ENCODE measurements at regions not wholly inside any gene's neighbourhood (a gene's known extent, or its start where the extent isn't known, plus 50 kb on each side); places are given as distances from the start of the nearest gene placed in this dataset.

DNA sequence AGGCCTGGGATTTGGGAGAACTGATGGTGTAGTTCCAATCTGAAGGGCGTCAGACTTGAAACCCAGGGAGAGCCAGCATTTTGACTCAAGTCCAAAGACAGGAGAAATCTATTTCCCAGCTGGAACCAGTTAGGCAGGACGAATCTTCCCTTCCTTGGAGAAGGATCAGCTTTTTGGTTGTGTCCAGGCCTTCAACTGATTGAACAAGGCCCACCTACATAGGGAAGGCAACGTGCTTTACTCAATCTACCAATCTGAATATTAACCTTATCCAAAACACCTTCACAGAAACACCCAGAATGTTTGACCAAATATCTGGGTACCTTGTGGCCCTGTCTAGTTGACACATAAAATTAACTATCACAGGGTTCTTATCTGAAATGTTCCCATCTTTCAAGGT, 221.9 kb upstream of the DLGAP1 start:
- no peak for TF ChIP-seq MYC (IDR thresholded peaks at IDR 0.05; ENCODE audit: low read depth, low read length)
- TF ChIP-seq, protein P1, sequence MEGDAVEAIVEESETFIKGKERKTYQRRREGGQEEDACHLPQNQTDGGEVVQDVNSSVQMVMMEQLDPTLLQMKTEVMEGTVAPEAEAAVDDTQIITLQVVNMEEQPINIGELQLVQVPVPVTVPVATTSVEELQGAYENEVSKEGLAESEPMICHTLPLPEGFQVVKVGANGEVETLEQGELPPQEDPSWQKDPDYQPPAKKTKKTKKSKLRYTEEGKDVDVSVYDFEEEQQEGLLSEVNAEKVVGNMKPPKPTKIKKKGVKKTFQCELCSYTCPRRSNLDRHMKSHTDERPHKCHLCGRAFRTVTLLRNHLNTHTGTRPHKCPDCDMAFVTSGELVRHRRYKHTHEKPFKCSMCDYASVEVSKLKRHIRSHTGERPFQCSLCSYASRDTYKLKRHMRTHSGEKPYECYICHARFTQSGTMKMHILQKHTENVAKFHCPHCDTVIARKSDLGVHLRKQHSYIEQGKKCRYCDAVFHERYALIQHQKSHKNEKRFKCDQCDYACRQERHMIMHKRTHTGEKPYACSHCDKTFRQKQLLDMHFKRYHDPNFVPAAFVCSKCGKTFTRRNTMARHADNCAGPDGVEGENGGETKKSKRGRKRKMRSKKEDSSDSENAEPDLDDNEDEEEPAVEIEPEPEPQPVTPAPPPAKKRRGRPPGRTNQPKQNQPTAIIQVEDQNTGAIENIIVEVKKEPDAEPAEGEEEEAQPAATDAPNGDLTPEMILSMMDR (IDR thresholded peaks at IDR 0.05; ENCODE audit: low read depth, low read length): no peak
- TF ChIP-seq MAX (IDR thresholded peaks at IDR 0.05; ENCODE audit: low read depth, low read length): no peak
- TF ChIP-seq POLR2A (IDR thresholded peaks at IDR 0.05; ENCODE audit: extremely low read depth, insufficient read length): no peak
- no peak for DNase-seq (ENCODE audit: low read depth)

DNA sequence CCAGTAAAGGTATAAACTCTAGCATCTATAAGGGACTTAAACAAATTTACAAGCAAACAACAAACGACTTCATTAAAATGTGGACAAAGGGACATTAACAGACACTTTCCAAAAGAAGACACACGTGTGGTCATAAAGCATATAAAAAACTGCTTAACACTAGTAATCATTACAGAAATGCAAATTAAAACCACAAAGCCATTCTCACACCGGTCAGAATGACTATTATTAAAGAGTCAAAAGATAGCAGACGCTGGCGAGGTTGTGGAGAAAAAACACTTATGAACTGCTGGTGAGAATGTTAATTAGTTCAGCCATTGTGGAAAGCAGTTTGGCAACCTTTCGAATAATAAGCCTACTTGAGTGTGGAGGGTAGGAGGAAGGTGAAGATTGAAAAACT, 217.1 kb upstream of the DLGAP1 start:
- DNase-seq (ENCODE audit: low read depth): no peak
- H3K4me3 ChIP-seq (ENCODE audit: low read depth, low read length): no peak overlapping the region
- TF ChIP-seq MAX (IDR thresholded peaks at IDR 0.05; ENCODE audit: low read depth, low read length): no peak
- no peak for TF ChIP-seq POLR2A (IDR thresholded peaks at IDR 0.05; ENCODE audit: extremely low read depth, insufficient read length)

More for the DNA sequence above, 221.9 kb upstream of the DLGAP1 start:
- H3K4me3 ChIP-seq (ENCODE audit: low read depth, low read length): no peak overlapping the region

- H3K4me3 ChIP-seq (ENCODE audit: low read depth, low read length): no peak overlapping the region
- peak; percentile 18 for DNase-seq (ENCODE audit: low read depth)
- TF ChIP-seq MAX (IDR thresholded peaks at IDR 0.05; ENCODE audit: low read depth, low read length): no peak
- no peak for TF ChIP-seq MYC (IDR thresholded peaks at IDR 0.05; ENCODE audit: low read depth, low read length)
- TF ChIP-seq, protein P1 (IDR thresholded peaks at IDR 0.05; ENCODE audit: low read depth, low read length): no peak
These were observed 203.7 kb upstream of the DLGAP1 start for GRCh38 chr18:4658804-4659203.

- no peak overlapping the region for H3K4me3 ChIP-seq (ENCODE audit: low read depth, low read length)
- DNase-seq (ENCODE audit: low read depth): no peak
- no peak for TF ChIP-seq MYC (IDR thresholded peaks at IDR 0.05; ENCODE audit: low read depth, low read length)
- TF ChIP-seq, protein P1 (IDR thresholded peaks at IDR 0.05; ENCODE audit: low read depth, low read length): no peak
- TF ChIP-seq POLR2A (IDR thresholded peaks at IDR 0.05; ENCODE audit: extremely low read depth, insufficient read length): no peak
- TF ChIP-seq MAX (IDR thresholded peaks at IDR 0.05; ENCODE audit: low read depth, low read length): no peak
These were observed 198.3 kb upstream of the DLGAP1 start for GRCh38 chr18:4653418-4653817.

DNA sequence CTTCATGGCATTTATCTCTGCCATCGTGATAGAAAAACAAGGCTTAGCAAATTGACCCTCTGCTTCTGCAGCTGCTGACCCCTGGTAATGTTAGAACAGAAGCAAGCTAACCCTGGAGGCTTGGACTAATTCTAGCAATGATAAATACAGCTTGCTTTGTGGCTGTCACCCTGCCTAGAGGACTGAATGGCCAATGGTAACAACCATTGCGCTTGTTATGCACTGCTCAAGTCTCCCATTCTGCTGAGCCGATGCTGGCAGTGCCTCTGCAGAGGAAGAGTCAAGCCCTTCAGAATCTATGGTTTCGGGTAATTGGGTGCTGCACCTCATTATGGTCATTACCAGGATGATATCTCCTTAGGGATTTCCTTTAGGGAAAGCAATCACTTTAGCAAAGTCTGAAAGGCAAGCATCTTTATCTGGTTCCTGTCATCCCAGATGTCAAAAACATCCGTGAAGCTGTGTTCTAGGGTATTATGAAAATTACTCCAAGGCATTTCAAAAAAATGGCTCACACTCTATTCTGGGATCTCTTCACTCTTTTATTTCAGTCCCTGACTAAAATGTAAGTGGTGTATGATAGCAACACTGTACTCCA, 186.8 kb upstream of the DLGAP1 start:
- no peak for DNase-seq (ENCODE audit: low read depth)
- H3K4me3 ChIP-seq (ENCODE audit: low read depth, low read length): no peak overlapping the region
- no peak for TF ChIP-seq MYC (IDR thresholded peaks at IDR 0.05; ENCODE audit: low read depth, low read length)
- TF ChIP-seq, protein P1 (IDR thresholded peaks at IDR 0.05; ENCODE audit: low read depth, low read length): no peak
- TF ChIP-seq MAX (IDR thresholded peaks at IDR 0.05; ENCODE audit: low read depth, low read length): no peak

GRCh38 chr18:4640349-4641012, 185.4 kb upstream of the DLGAP1 start:
- H3K4me3 ChIP-seq (ENCODE audit: low read depth, low read length): no peak overlapping the region
- no peak for DNase-seq (ENCODE audit: low read depth)
- no peak for TF ChIP-seq MYC (IDR thresholded peaks at IDR 0.05; ENCODE audit: low read depth, low read length)
- TF ChIP-seq, protein P1 (IDR thresholded peaks at IDR 0.05; ENCODE audit: low read depth, low read length): no peak
- TF ChIP-seq POLR2A (IDR thresholded peaks at IDR 0.05; ENCODE audit: extremely low read depth, insufficient read length): no peak
- TF ChIP-seq MAX (IDR thresholded peaks at IDR 0.05; ENCODE audit: low read depth, low read length): no peak

All from NB4 (cell line).